ENCODE measurements at regions not wholly inside any gene's neighbourhood (a gene's known extent, or its start where the extent isn't known, plus 50 kb on each side); places are given as distances from the start of the nearest gene placed in this dataset.

DNA sequence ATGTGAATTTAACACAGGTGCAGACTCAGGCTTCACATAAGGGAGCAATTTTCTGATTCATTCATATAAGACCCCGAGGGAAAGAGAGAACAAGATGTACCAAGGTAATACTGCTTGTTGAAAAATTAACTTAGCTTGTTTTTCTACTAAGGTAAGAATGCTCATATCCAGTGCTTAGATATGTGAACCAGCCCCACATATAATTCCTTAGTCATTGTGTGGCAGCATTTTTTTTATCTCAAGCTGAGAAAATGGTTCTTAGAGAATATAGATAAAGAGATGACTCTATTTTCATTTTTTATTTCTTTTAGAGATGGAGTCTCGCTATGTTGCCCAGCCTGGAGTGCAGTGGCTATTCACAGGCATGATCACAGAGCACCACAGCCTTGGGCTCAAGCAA, 121.8 kb upstream of the SEM1 start:
- Histone ChIP-seq H3K27me3 (ENCODE audit: control insufficient read depth, insufficient read depth, low read length) (no peaks in the 10 kb centered on the region), H2AFZ (replicated peaks; ENCODE audit: low read length, poor library complexity) (no peak overlapping the region), H3K9me3 (ENCODE audit: control insufficient read depth, insufficient read depth, low read length) (no peaks in the 10 kb centered on the region; the same call in 1 of the 2 replicates), H3K4me2 (ENCODE audit: low read depth, low read length) (no peak overlapping the region), H4K20me1 (ENCODE audit: insufficient read depth, low read length) (no peaks in the 10 kb centered on the region), H2BK5ac (ENCODE audit: low read depth, low read length, poor library complexity, severe bottlenecking) (no peak overlapping the region), H3K9me1 (ENCODE audit: insufficient read depth, low read length) (no peaks in the 10 kb centered on the region), H4K8ac (ENCODE audit: low read depth in 2 of 2, low read length in 2 of 2) (no peak overlapping the region), H3K27ac (ENCODE audit: insufficient read depth, low read length) (no peak overlapping the region), H2BK15ac (ENCODE audit: low read depth, low read length) (no peak overlapping the region), H3K18ac (ENCODE audit: low read depth, low read length) (no peak overlapping the region), H2BK120ac (ENCODE audit: low read depth, low read length) (no peak overlapping the region), H3K36me3 (ENCODE audit: control insufficient read depth, insufficient read depth, low read length) (no peaks in the 10 kb centered on the region), H3K4ac (ENCODE audit: low read depth, low read length) (no peak overlapping the region), H4K5ac (ENCODE audit: low read depth, low read length) (no peak overlapping the region), H4K91ac (ENCODE audit: insufficient read depth, low read depth, low read length) (no peak overlapping the region), H2BK20ac (ENCODE audit: low read depth, low read length) (no peak overlapping the region), H3K4me1 (ENCODE audit: control insufficient read depth, insufficient read depth, low read length) (no peaks in the 10 kb centered on the region), H3K23ac (ENCODE audit: low read depth, low read length) (no peak overlapping the region), H2AK9ac (replicated peaks; ENCODE audit: low read depth, low read length, poor library complexity) (no peak overlapping the region), H3K14ac (replicated peaks; ENCODE audit: low read depth, low read length) (no peak overlapping the region), H3K9ac (ENCODE audit: low read depth, low read length) (no peak overlapping the region), H3K4me3 (ENCODE audit: insufficient read depth, low read depth, low read length) (no peak overlapping the region), H3K79me1 (ENCODE audit: low read depth in 1 of 2, low read length in 2 of 2) (no peaks in the 10 kb centered on the region), H3K56ac (ENCODE audit: extremely low read depth, insufficient read depth, low read length) (no peak overlapping the region), H2AK5ac (ENCODE audit: low read depth, low read length) (no peak overlapping the region)
- dilution Hi-C loops (cut with HindIII; ENCODE audit: low sequenced_read_pairs, unreplicated experiment): no loop called here
- ChIA-PET POLR2A (ENCODE audit: unreplicated experiment) (no interaction called here), CTCF (no interaction called here)
- intact Hi-C loops (cut with micrococcal nuclease): no loop called here
- WGBS, 2 experiments (ENCODE audit: extremely low coverage in 2 of 2, insufficient read length in 1 of 2): no CpG with 5 or more reads among the region's 2 CpGs
- TF ChIP-seq SMC3 (IDR thresholded peaks at IDR 0.05; ENCODE audit: low read depth, low read length): no peak
- ATAC-seq (ENCODE audit: low read depth): no peak
- in situ Hi-C loops (cut with MboI; ENCODE audit: low sequenced_read_pairs): no loop called here
- no peak for DNase-seq
- BruUV-seq (replicated peaks): no TSS peak
